SKM-1 (cell line): ENCODE measurements at regions not wholly inside any gene's neighbourhood (a gene's known extent, or its start where the extent isn't known, plus 50 kb on each side); places are given as distances from the start of the nearest gene placed in this dataset.

Experiments
- DNase-seq: peaks from one replicate; lab custom pipeline; 2025; ENCODE audit not compliant: unreplicated experiment; lab: John Stamatoyannopoulos, UW

- DNase-seq, result no peak
These were observed 57.0 kb upstream of the GPR149 start for GRCh38 chr3:154486949-154487348.

- DNase-seq, result no peak
These were observed 52.5 kb upstream of the GPR149 start for GRCh38 chr3:154482507-154482906.

- no peak for DNase-seq
These were observed 50.0 kb upstream of the GPR149 start for GRCh38 chr3:154480033-154480432.
